Vagina (tissue), 2 donors: ENCODE measurements at regions not wholly inside any gene's neighbourhood (a gene's known extent, or its start where the extent isn't known, plus 50 kb on each side); places are given as distances from the start of the nearest gene placed in this dataset.

ENCODE experiments used
- DNase-seq, 2 donors: peaks; one replicate each; pipeline ENCODE4 v3.0.0-alpha.2; 2017; ENCODE audit errors: extremely low spot score in 2 of 2
- H3K27ac ChIP-seq: fragments of 200-600 bp; sonication (generic); one replicate; pipeline ENCODE4 v1.5.1; 2019
- H3K27me3 ChIP-seq: fragments of 200-600 bp; sonication (generic); one replicate; pipeline ENCODE4 v1.5.1; 2019
- H3K36me3 ChIP-seq, 2 donors: fragments of 200-600 bp; sonication (generic); one replicate each; pipeline ENCODE4 v1.5.1; 2017 to 2019
- H3K4me1 ChIP-seq: fragments of 200-600 bp; sonication (generic); one replicate; pipeline ENCODE4 v1.5.1; 2019
- H3K4me3 ChIP-seq, 2 donors: fragments of 200-600 bp; sonication (generic); 1 replicate in 1 of 2; 2 replicates in 1 of 2; pipeline ENCODE4 v1.5.1; 2016 to 2019
- H3K9me3 ChIP-seq: fragments of 200-600 bp; sonication (generic); one replicate; pipeline ENCODE4 v1.5.1; 2019
- POLR2A ChIP-seq, 2 donors: fragments of 450-650 bp; IDR thresholded peaks; one replicate each; pipeline ENCODE4 v1.6.1; 2017; ENCODE audit warnings: antibody characterized with exemption in 2 of 2, mild to moderate bottlenecking in 2 of 2, moderate library complexity in 2 of 2
- POLR2AphosphoS5 ChIP-seq, 2 donors: sonication (generic); formaldehyde crosslinking; IDR thresholded peaks; one replicate each; pipeline ENCODE4 v1.9.0; 2017; ENCODE audit warnings: antibody characterized with exemption in 2 of 2, mild to moderate bottlenecking in 2 of 2, low read depth in 1 of 2; ENCODE audit not compliant: insufficient read depth in 1 of 2
- intact Hi-C: fragments of 100-400 bp; cut with DNase I; formaldehyde crosslinking; loops from one replicate; pipeline ENCODE4 v1.15.1; 2023
- TF ChIP-seq, protein P1 (sequence below), 3 experiments: fragments of 450-650 bp in 2 of 3; fragments of 200-600 bp in 1 of 3; sonication (generic) in 1 of 3; IDR thresholded peaks; one replicate each; pipeline ENCODE4 v1.5.1; 2017 to 2019; ENCODE audit warnings: antibody characterized with exemption in 3 of 3, mild to moderate bottlenecking in 2 of 3, moderate library complexity in 2 of 3

DNA sequence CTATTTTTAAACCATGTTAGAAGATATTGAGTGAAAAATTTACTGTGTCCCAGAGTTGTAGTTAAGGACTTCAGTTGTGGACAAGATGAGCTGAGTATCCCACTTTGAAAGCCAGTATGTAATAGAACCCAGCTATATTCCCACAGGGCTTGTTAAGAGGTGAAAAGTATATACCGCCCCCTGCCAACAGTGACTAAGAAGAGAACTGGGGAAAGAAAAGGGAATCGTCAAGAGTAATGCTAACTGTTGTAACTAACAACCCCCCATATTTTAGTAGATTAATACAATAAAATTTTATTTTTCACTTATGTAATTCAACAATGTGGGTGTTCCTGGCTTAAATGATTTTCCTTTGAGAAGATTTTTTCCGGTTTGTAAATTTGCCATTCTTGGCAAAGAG lies 250.4 kb upstream of the GIMD1 start:
- no peaks in the 10 kb centered on the region for H3K36me3 ChIP-seq
- no peaks in the 10 kb centered on the region for H3K27me3 ChIP-seq
- TF ChIP-seq, protein P1, sequence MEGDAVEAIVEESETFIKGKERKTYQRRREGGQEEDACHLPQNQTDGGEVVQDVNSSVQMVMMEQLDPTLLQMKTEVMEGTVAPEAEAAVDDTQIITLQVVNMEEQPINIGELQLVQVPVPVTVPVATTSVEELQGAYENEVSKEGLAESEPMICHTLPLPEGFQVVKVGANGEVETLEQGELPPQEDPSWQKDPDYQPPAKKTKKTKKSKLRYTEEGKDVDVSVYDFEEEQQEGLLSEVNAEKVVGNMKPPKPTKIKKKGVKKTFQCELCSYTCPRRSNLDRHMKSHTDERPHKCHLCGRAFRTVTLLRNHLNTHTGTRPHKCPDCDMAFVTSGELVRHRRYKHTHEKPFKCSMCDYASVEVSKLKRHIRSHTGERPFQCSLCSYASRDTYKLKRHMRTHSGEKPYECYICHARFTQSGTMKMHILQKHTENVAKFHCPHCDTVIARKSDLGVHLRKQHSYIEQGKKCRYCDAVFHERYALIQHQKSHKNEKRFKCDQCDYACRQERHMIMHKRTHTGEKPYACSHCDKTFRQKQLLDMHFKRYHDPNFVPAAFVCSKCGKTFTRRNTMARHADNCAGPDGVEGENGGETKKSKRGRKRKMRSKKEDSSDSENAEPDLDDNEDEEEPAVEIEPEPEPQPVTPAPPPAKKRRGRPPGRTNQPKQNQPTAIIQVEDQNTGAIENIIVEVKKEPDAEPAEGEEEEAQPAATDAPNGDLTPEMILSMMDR (IDR thresholded peaks at IDR 0.05) = no peak
- TF ChIP-seq POLR2AphosphoS5 (IDR thresholded peaks at IDR 0.05; ENCODE audit: insufficient read depth in 1 of 2, low read depth in 1 of 2) (no peak), POLR2A (IDR thresholded peaks at IDR 0.05) (no peak)
- H3K4me1 ChIP-seq = no peaks in the 10 kb centered on the region
- H3K9me3 ChIP-seq = no peaks in the 10 kb centered on the region
- intact Hi-C loops = no loop called here
- H3K27ac ChIP-seq = no peak overlapping the region
- no peak for DNase-seq
- no peak overlapping the region for H3K4me3 ChIP-seq

DNA sequence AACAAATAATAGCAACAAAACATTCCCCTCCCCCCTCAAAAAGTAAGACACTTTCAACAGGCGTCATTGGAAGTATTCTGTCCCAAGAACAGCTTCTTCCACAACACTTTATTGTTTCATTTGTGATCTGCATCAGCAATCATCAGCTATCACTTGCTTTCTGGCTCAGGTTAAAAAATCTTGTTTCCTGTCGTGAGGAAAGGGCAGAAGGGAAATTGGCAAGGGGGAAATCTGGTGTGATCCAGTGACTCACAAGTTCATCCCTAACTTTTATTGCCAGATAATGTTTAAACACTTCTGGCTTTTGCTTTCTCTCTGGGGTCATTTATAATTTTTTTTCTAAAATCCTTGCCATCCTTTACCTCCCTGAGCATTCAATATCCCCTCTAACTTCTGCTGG lies 247.4 kb upstream of the GIMD1 start:
- intact Hi-C loops = no loop called here
- DNase-seq = no peak
- TF ChIP-seq POLR2AphosphoS5 (IDR thresholded peaks at IDR 0.05; ENCODE audit: insufficient read depth in 1 of 2, low read depth in 1 of 2) (no peak), POLR2A (IDR thresholded peaks at IDR 0.05) (no peak)
- TF ChIP-seq, protein P1 (IDR thresholded peaks at IDR 0.05) = no peak

DNA sequence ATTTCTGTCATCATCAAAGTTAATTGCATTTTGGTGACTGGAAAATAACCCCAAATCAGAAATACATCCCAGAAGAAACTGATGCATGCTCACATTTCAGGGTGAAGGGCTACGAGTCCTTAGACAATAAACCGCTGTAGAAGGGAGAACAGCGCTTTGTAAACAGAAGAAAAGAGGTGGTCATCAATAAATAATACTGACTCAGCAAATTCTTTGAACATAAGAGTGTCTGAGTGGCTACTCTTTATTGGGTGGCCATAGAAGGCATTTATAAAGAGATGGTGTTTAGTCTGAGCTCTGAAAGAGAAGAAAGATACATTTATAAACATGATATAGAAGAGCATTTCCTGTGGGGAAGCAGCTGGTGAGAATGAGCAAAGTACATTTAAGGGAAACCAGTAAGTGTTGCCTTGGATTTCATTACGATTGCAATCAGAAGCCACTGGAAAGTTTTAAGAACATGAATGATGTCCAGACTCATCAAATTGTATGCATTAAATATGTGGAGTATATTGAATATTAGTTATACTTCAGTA lies 246.9 kb upstream of the GIMD1 start:
- H3K9me3 ChIP-seq = no peaks in the 10 kb centered on the region
- H3K27ac ChIP-seq = no peak overlapping the region
- TF ChIP-seq, protein P1 (IDR thresholded peaks at IDR 0.05) = no peak
- TF ChIP-seq POLR2A (IDR thresholded peaks at IDR 0.05) (no peak), POLR2AphosphoS5 (IDR thresholded peaks at IDR 0.05; ENCODE audit: insufficient read depth in 1 of 2, low read depth in 1 of 2) (no peak)
- no peaks in the 10 kb centered on the region for H3K27me3 ChIP-seq
- no peaks in the 10 kb centered on the region for H3K36me3 ChIP-seq
- H3K4me1 ChIP-seq = no peaks in the 10 kb centered on the region
- H3K4me3 ChIP-seq = no peak overlapping the region
- intact Hi-C loops = no loop called here
- DNase-seq = no peak

More for the DNA sequence above, 247.4 kb upstream of the GIMD1 start:
- Histone ChIP-seq H3K27me3 (no peaks in the 10 kb centered on the region), H3K27ac (no peak overlapping the region), H3K4me3 (no peak overlapping the region), H3K36me3 (no peaks in the 10 kb centered on the region), H3K4me1 (no peaks in the 10 kb centered on the region), H3K9me3 (no peaks in the 10 kb centered on the region)

DNA sequence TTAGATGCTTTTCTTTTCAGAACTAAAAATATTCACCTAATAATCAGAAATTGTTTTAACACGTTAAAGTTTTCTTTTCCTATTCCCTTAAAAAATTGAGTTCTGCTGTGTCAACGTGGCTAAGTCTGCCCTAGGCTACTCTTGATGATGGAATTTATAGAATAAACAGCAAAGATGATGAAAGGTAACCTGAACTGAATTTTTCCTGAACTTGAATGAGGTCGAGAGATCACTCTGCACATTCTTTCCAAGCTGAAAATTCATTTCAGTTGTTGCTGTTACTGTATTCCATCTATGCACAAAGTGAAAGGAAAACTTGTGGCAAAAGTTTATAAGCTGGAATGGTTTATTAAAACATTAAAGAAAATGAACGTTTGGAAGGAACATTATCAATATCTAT lies 245.9 kb upstream of the GIMD1 start:
- H3K9me3 ChIP-seq = no peaks in the 10 kb centered on the region
- H3K27me3 ChIP-seq = no peaks in the 10 kb centered on the region
- TF ChIP-seq POLR2A (IDR thresholded peaks at IDR 0.05) (no peak), POLR2AphosphoS5 (IDR thresholded peaks at IDR 0.05; ENCODE audit: insufficient read depth in 1 of 2, low read depth in 1 of 2) (no peak)
- TF ChIP-seq, protein P1 (IDR thresholded peaks at IDR 0.05) = no peak
- H3K4me1 ChIP-seq = no peaks in the 10 kb centered on the region
- H3K36me3 ChIP-seq = no peaks in the 10 kb centered on the region
- DNase-seq = no peak
- intact Hi-C loops = no loop called here
- no peak overlapping the region for H3K4me3 ChIP-seq
- no peak overlapping the region for H3K27ac ChIP-seq

DNA sequence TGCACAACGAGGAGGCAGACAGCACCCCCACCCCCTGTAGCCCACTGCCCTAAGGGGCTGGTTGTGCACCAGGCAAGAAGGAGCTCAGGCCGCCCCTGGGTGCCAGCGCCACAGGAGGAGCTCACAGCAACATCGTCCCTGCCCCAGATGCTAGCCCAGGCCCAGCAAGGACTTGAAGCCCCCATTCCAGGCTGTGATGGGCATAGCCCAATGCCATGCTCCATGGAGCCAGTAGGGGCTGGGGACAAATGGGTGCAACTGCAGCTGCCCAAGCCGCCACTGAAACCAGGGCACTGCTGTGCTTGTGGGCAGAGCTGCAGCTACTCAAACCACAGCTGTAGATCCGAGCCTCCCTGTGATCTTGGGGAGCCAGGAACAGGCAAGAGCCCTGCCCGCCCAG lies 241.3 kb upstream of the GIMD1 start:
- H3K4me1 ChIP-seq = no peaks in the 10 kb centered on the region
- H3K4me3 ChIP-seq = no peak overlapping the region
- TF ChIP-seq, protein P1 (IDR thresholded peaks at IDR 0.05) = no peak
- TF ChIP-seq POLR2A (IDR thresholded peaks at IDR 0.05) (no peak), POLR2AphosphoS5 (IDR thresholded peaks at IDR 0.05; ENCODE audit: insufficient read depth in 1 of 2, low read depth in 1 of 2) (no peak)
- H3K9me3 ChIP-seq = no peaks in the 10 kb centered on the region
- H3K27me3 ChIP-seq = no peaks in the 10 kb centered on the region
- intact Hi-C loops = no loop called here
- DNase-seq = no peak
- H3K36me3 ChIP-seq = no peaks in the 10 kb centered on the region
- no peak overlapping the region for H3K27ac ChIP-seq
